Activated CD4-positive, alpha-beta T cell treated with anti-CD3 and anti-CD28 coated beads, Interleukin-2, amount 10 ng/mL, durations not matched to agents 24 days and 14 days (primary cell): ENCODE measurements at regions not wholly inside any gene's neighbourhood (a gene's known extent, or its start where the extent isn't known, plus 50 kb on each side); places are given as distances from the start of the nearest gene placed in this dataset.

ENCODE experiments used
- DNase-seq: peaks from one replicate; pipeline ENCODE4 v3.0.0; 2022
- H3K27ac Mint-ChIP-seq: one replicate; pipeline ENCODE4 v1.8.0; 2022; ENCODE audit warnings: mild to moderate bottlenecking, mixed read lengths
- H3K27me3 Mint-ChIP-seq: one replicate; pipeline ENCODE4 v1.8.0; 2022; ENCODE audit warnings: mixed read lengths
- H3K36me3 Mint-ChIP-seq: one replicate; pipeline ENCODE4 v1.8.0; 2022; ENCODE audit warnings: low read depth, mild to moderate bottlenecking, mixed read lengths
- H3K4me1 Mint-ChIP-seq: one replicate; pipeline ENCODE4 v1.8.0; 2021; ENCODE audit warnings: mixed read lengths
- H3K4me3 Mint-ChIP-seq: one replicate; pipeline ENCODE4 v1.8.0; 2022; ENCODE audit warnings: mild to moderate bottlenecking, moderate library complexity, mixed read lengths
- H3K9me3 Mint-ChIP-seq: one replicate; pipeline ENCODE4 v1.8.0; 2021; ENCODE audit warnings: mixed read lengths
- intact Hi-C: fragments of 100-400 bp; cut with micrococcal nuclease; formaldehyde crosslinking; loops from one replicate; pipeline ENCODE4 v1.15.1; 2023

DNA sequence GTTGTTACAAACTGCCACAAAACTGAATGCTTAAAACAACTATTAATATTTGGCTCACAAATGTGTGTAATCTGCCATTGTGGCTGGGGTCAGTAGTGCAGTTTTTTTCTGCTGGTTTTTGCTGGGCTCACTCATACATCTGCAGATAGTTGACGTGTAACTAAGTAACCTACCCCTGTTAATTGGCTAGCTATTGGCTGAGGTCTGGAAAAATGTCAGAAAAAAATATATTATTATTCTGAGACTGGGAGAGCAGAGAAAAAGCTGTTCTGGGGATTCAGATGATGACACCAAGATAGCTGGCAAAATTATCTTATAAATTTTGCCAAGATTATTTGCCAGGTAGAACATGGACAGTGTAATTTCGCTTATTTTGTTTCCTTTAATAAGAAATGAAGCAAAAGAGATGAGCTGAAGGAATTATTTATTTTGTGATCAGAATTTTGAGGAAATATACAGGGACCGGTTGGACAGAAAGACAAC, 616.1 kb upstream of the ADAMTS5 start:
- Mint-ChIP-seq H3K9me3 (peaks cover 2% of the 10 kb centered on the region), H3K27me3 (no peaks in the 10 kb centered on the region), H3K27ac (no peak overlapping the region), H3K36me3 (no peaks in the 10 kb centered on the region), H3K4me3 (no peak overlapping the region), H3K4me1 (no peaks in the 10 kb centered on the region)
- intact Hi-C loops = no loop called here
- no peak for DNase-seq

DNA sequence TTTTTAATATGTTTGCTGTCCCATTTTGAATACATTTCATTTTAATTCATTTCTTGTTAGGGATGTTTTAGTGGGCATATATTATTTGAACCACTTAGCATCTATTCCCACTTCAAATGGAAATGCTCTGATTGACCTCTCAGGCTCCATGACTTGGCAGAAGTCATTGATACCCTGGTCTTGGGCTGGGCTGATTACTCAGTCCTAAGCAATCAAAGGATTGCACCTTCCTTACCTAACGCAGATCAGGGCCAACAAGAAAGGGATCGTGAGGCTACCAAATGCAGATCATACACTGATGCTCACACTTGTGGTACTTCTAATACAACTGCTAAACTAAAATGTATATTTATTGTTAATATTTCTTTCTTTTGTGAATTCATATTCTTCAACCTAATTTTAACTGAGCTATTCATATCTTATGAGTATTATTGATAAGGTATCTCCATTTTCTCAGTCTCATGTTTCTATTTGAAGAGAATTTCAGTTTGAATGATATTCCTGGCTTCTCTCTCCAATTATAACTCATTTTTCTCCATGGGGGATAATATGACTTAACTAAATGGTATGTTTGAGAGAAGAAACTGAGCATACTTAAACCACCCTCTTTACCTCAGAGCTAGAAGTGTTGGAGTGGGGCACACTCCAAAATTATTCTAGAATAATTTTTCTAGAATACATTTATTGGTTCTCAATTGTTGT, 615.5 kb upstream of the ADAMTS5 start:
- no peak overlapping the region for H3K4me3 Mint-ChIP-seq
- intact Hi-C loops = no loop called here

GRCh38 chr21:27581168-27581567, 614.3 kb upstream of the ADAMTS5 start:
- no peak for DNase-seq
- intact Hi-C loops = no loop called here
- H3K4me3 Mint-ChIP-seq = no peak overlapping the region
- no peaks in the 10 kb centered on the region for H3K27me3 Mint-ChIP-seq
- H3K36me3 Mint-ChIP-seq = no peaks in the 10 kb centered on the region
- no peak overlapping the region for H3K27ac Mint-ChIP-seq
- no peaks in the 10 kb centered on the region for H3K4me1 Mint-ChIP-seq
- peaks cover 2% of the 10 kb centered on the region for H3K9me3 Mint-ChIP-seq

More for the DNA sequence above, 615.5 kb upstream of the ADAMTS5 start:
- no peak for DNase-seq
- Mint-ChIP-seq H3K27me3 (no peaks in the 10 kb centered on the region), H3K27ac (no peak overlapping the region), H3K9me3 (peaks cover 2% of the 10 kb centered on the region), H3K36me3 (no peaks in the 10 kb centered on the region), H3K4me1 (no peaks in the 10 kb centered on the region)

DNA sequence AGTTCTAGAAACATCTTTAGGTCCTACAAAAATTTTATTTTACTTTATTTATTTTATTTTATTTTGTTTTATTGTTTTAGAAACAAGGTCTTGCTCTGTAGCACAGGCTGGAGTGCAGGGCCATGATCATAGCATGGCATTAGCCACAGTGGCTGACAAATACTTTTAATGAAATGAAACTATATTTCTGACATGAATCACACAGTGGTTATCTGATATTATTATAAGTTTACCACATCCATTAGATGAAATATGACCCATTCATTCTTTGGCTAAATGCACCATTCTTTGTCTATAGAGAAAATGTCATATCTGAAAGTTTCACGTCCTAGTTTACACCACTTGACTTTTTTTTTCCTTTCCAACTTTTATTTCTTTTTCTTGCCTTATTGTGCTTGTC, 613.4 kb upstream of the ADAMTS5 start:
- no peaks in the 10 kb centered on the region for H3K36me3 Mint-ChIP-seq
- H3K27ac Mint-ChIP-seq = no peak overlapping the region
- no peaks in the 10 kb centered on the region for H3K27me3 Mint-ChIP-seq
- H3K9me3 Mint-ChIP-seq = peaks cover 2% of the 10 kb centered on the region
- no peaks in the 10 kb centered on the region for H3K4me1 Mint-ChIP-seq
- no peak overlapping the region for H3K4me3 Mint-ChIP-seq
- intact Hi-C loops = no loop called here
- no peak for DNase-seq

GRCh38 chr21:27578741-27579265, 611.9 kb upstream of the ADAMTS5 start:
- Mint-ChIP-seq H3K9me3 (peaks cover 2% of the 10 kb centered on the region), H3K36me3 (no peaks in the 10 kb centered on the region), H3K4me1 (no peaks in the 10 kb centered on the region), H3K27ac (no peak overlapping the region), H3K4me3 (no peak overlapping the region), H3K27me3 (no peaks in the 10 kb centered on the region)
- intact Hi-C loops = no loop called here
- no peak for DNase-seq

- no peak for DNase-seq
Observed at GRCh38 chr21:27572696-27573095, 605.8 kb upstream of the ADAMTS5 start.

DNA sequence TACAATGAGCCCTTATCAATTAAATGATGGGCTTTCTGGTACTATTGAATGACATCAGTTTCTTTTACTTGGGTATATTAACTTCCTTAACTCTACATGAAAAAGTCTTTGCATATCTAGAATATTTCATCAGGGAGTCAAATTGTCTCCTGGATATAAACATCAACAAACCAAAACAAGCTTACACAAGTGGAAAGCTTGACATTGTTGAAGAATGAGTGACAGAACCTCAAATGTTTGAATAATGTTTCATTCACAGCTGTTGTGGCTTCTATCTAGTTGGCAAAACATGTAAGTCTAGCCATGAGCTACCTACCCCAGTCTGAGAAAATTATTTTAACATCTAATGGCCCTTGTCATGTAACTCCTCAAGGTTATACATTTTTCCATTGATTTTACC, 604.8 kb upstream of the ADAMTS5 start:
- Mint-ChIP-seq H3K27me3 (no peaks in the 10 kb centered on the region), H3K4me1 (no peaks in the 10 kb centered on the region), H3K9me3 (no peaks in the 10 kb centered on the region), H3K27ac (no peak overlapping the region), H3K36me3 (no peaks in the 10 kb centered on the region), H3K4me3 (no peak overlapping the region)
- intact Hi-C loops = no loop called here
- no peak for DNase-seq

More at GRCh38 chr21:27572696-27573095, 605.8 kb upstream of the ADAMTS5 start:
- Mint-ChIP-seq H3K36me3 (no peaks in the 10 kb centered on the region), H3K4me1 (no peaks in the 10 kb centered on the region), H3K9me3 (no peaks in the 10 kb centered on the region), H3K27me3 (no peaks in the 10 kb centered on the region), H3K27ac (no peak overlapping the region), H3K4me3 (no peak overlapping the region)
- intact Hi-C loops = no loop called here

- H3K27me3 Mint-ChIP-seq = no peaks in the 10 kb centered on the region
- no peaks in the 10 kb centered on the region for H3K36me3 Mint-ChIP-seq
- no peak overlapping the region for H3K4me3 Mint-ChIP-seq
- no peaks in the 10 kb centered on the region for H3K4me1 Mint-ChIP-seq
- intact Hi-C loops = no loop called here
- H3K9me3 Mint-ChIP-seq = no peaks in the 10 kb centered on the region
- H3K27ac Mint-ChIP-seq = no peak overlapping the region
- no peak for DNase-seq
Observed at GRCh38 chr21:27570306-27570868, 603.5 kb upstream of the ADAMTS5 start.

- intact Hi-C loops = loop anchor here (10.0 kb wide), 1 partner anchor 1175 kb away; no protein-coding TSS in a partner anchor
- H3K36me3 Mint-ChIP-seq = no peaks in the 10 kb centered on the region
- H3K27ac Mint-ChIP-seq = no peak overlapping the region
- no peaks in the 10 kb centered on the region for H3K4me1 Mint-ChIP-seq
- H3K27me3 Mint-ChIP-seq = no peaks in the 10 kb centered on the region
- no peaks in the 10 kb centered on the region for H3K9me3 Mint-ChIP-seq
- no peak for DNase-seq
- no peak overlapping the region for H3K4me3 Mint-ChIP-seq
Observed at GRCh38 chr21:27569831-27570230, 602.9 kb upstream of the ADAMTS5 start.

DNA sequence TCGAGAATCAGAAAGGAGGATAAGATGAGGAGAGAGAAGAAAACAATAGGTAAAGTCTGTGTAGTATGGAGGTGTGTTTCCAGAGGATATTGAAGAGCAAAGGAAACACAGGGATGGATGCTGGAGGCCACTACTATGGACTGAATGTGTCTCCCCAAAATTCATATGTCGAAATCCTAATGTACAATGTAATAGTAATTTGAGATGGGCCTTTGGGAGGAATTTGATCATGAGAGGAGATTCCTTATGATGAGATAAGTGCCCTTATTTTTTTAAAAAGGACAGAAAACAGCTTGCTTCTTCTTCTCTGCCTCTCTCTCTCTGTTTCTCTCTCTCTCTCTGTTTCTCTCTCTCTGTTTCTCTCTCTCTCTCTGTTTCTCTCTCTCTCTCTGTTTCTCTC, 602.2 kb upstream of the ADAMTS5 start:
- DNase-seq = no peak
- intact Hi-C loops = loop anchor here (10.0 kb wide), 1 partner anchor 1176 kb away; no protein-coding TSS in a partner anchor
- no peaks in the 10 kb centered on the region for H3K9me3 Mint-ChIP-seq
- no peak overlapping the region for H3K27ac Mint-ChIP-seq
- no peaks in the 10 kb centered on the region for H3K27me3 Mint-ChIP-seq
- no peaks in the 10 kb centered on the region for H3K36me3 Mint-ChIP-seq
- H3K4me1 Mint-ChIP-seq = no peaks in the 10 kb centered on the region
- H3K4me3 Mint-ChIP-seq = no peak overlapping the region

DNA sequence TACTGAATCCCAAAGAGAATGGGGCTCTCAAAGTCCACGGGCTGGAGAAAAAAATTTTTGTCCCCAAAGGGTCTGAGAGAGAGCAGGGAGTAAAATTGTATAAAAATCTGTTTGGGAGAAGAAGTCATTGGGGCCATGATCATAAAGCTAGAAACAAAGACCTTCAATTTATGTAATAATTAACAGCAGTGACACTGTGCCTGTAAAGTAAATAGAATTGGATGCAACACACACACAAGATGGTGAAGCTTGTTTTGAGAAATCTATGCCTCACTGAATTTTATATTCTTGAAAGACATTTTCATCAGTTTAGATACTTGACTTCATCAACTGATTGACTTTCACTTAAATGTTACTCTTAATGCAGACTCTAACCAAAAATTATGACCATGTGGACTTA, 600.5 kb upstream of the ADAMTS5 start:
- intact Hi-C loops = loop anchor here (10.0 kb wide), 1 partner anchor 1177 kb away; no protein-coding TSS in a partner anchor
- DNase-seq = no peak
- H3K4me1 Mint-ChIP-seq = no peaks in the 10 kb centered on the region
- no peaks in the 10 kb centered on the region for H3K27me3 Mint-ChIP-seq
- no peak overlapping the region for H3K4me3 Mint-ChIP-seq
- no peaks in the 10 kb centered on the region for H3K9me3 Mint-ChIP-seq
- H3K36me3 Mint-ChIP-seq = no peaks in the 10 kb centered on the region
- H3K27ac Mint-ChIP-seq = no peak overlapping the region

DNA sequence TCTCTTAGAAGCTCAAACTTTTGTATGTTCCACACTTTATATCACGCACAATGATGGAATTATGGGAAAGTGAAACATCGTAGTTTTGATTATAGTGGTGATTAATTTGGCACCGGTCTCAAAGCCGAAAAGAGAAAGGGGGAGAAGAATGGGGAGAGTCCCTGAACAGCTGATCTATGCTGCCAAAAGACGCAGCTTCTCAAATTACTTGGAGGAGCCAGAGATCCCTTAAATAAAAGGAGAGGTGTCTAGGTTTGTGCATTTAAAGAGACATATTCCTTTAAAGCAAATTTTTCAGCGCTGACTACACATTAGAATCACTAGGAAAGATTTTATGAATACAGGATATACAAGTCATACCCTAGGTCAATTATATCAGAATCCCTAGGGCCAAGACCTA, 599.6 kb upstream of the ADAMTS5 start:
- H3K9me3 Mint-ChIP-seq = no peaks in the 10 kb centered on the region
- H3K36me3 Mint-ChIP-seq = no peaks in the 10 kb centered on the region
- H3K4me1 Mint-ChIP-seq = no peaks in the 10 kb centered on the region
- H3K4me3 Mint-ChIP-seq = no peak overlapping the region
- intact Hi-C loops = loop anchor here (10.0 kb wide), 1 partner anchor 1178 kb away; no protein-coding TSS in a partner anchor
- H3K27me3 Mint-ChIP-seq = no peaks in the 10 kb centered on the region
- DNase-seq = no peak
- no peak overlapping the region for H3K27ac Mint-ChIP-seq

- H3K4me1 Mint-ChIP-seq = no peaks in the 10 kb centered on the region
- intact Hi-C loops = loop anchor here (10.0 kb wide), 1 partner anchor 1179 kb away; no protein-coding TSS in a partner anchor
- H3K27me3 Mint-ChIP-seq = no peaks in the 10 kb centered on the region
Observed at GRCh38 chr21:27565364-27565763, 598.5 kb upstream of the ADAMTS5 start.

DNA sequence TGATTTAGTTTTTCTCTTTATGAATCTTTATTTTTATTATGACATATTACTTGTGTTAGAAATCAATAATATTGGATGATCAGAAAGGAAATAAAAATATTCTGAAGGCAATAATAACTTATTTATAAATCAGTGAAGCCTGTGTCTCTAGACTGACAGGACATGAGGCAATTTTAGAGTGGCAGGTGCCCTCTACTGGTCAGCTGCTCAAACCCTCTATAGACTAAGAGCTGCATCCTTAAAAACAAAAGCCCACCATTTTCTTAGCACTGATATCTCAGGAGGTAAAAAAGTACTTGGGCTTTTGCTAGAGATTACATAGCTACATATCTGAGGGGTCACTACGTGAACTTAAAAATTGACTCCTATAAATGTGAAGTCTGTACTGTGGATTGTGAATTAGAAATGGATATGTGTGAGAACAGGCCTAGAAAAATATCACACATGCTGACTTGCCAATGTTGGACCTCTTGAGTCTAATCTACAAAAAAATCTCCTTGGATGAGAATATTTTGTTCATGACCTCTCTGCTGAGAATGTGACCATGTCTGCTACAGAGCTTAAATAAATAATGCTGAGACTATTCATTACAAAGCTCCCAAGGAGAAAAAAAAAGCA, 597.9 kb upstream of the ADAMTS5 start:
- Mint-ChIP-seq H3K4me1 (no peaks in the 10 kb centered on the region), H3K4me3 (no peak overlapping the region), H3K9me3 (no peaks in the 10 kb centered on the region), H3K27ac (no peak overlapping the region), H3K36me3 (no peaks in the 10 kb centered on the region), H3K27me3 (no peaks in the 10 kb centered on the region)
- DNase-seq = no peak
- intact Hi-C loops = loop anchor here (5.0 to 10.0 kb wide), 2 partner anchors 717 to 1180 kb away; partner anchors contain the start of gene ADAMTS1

More at GRCh38 chr21:27565364-27565763, 598.5 kb upstream of the ADAMTS5 start:
- H3K27ac Mint-ChIP-seq = no peak overlapping the region
- no peak overlapping the region for H3K4me3 Mint-ChIP-seq
- no peak for DNase-seq
- H3K9me3 Mint-ChIP-seq = no peaks in the 10 kb centered on the region
- no peaks in the 10 kb centered on the region for H3K36me3 Mint-ChIP-seq
